ENCODE measurements at regions not wholly inside any gene's neighbourhood (a gene's known extent, or its start where the extent isn't known, plus 50 kb on each side); places are given as distances from the start of the nearest gene placed in this dataset.
"Not testable (repeated sequence)": the region's sequence is repeated elsewhere in the genome, so short reads cannot be mapped to it uniquely, and the experiment has no call there.

- Histone ChIP-seq H3K4me1 (ENCODE audit: insufficient read depth, low read length) (no peaks in the 10 kb centered on the region), H2AFZ (ENCODE audit: low read length) (no peak overlapping the region), H4K20me1 (ENCODE audit: insufficient read depth, low read length) (no peaks in the 10 kb centered on the region), H3K27me3 (ENCODE audit: insufficient read depth, low read length) (no peaks in the 10 kb centered on the region), H3K4me3 (ENCODE audit: insufficient read depth, low read length) (no peak overlapping the region), H3K36me3 (ENCODE audit: insufficient read depth, low read length) (no peaks in the 10 kb centered on the region), H3K4me2 (ENCODE audit: insufficient read depth, low read length) (no peak overlapping the region), H3K9me3 (ENCODE audit: low read depth, low read length) (peaks cover 81% of the 10 kb centered on the region), H3K79me2 (ENCODE audit: insufficient read depth, low read length) (no peaks in the 10 kb centered on the region), H3K27ac (ENCODE audit: low read depth, low read length) (no peak overlapping the region)
- no peak for TF ChIP-seq CTCF (IDR thresholded peaks at IDR 0.05; ENCODE audit: extremely low read depth, low read depth, low read length)
- DNase-seq (ENCODE audit: insufficient read length, low spot score, missing footprints), result no peak
Observed at GRCh38 chr21:7953058-7953457, 2568.3 kb upstream of the TPTE start.

GRCh38 chr21:7955358-7956073 lies 2565.9 kb upstream of the TPTE start:
- not testable (repeated sequence) for H3K27ac ChIP-seq (ENCODE audit: low read depth, low read length); H3K4me1 ChIP-seq (ENCODE audit: insufficient read depth, low read length); H3K4me3 ChIP-seq (ENCODE audit: insufficient read depth, low read length); H3K79me2 ChIP-seq (ENCODE audit: insufficient read depth, low read length); H4K20me1 ChIP-seq (ENCODE audit: insufficient read depth, low read length); H3K4me2 ChIP-seq (ENCODE audit: insufficient read depth, low read length); H2AFZ ChIP-seq (ENCODE audit: low read length); H3K27me3 ChIP-seq (ENCODE audit: insufficient read depth, low read length); DNase-seq (ENCODE audit: insufficient read length, low spot score, missing footprints); H3K36me3 ChIP-seq (ENCODE audit: insufficient read depth, low read length)
- peaks cover 61% of the 10 kb centered on the region for H3K9me3 ChIP-seq (ENCODE audit: low read depth, low read length)

GRCh38 chr21:7956074-7956452 lies 2565.3 kb upstream of the TPTE start:
- H4K20me1 ChIP-seq (ENCODE audit: insufficient read depth, low read length); H3K4me1 ChIP-seq (ENCODE audit: insufficient read depth, low read length); H3K4me3 ChIP-seq (ENCODE audit: insufficient read depth, low read length); H3K27ac ChIP-seq (ENCODE audit: low read depth, low read length); H2AFZ ChIP-seq (ENCODE audit: low read length); H3K79me2 ChIP-seq (ENCODE audit: insufficient read depth, low read length); H3K27me3 ChIP-seq (ENCODE audit: insufficient read depth, low read length); H3K36me3 ChIP-seq (ENCODE audit: insufficient read depth, low read length); DNase-seq (ENCODE audit: insufficient read length, low spot score, missing footprints); H3K4me2 ChIP-seq (ENCODE audit: insufficient read depth, low read length): not testable (repeated sequence)
- peaks cover 55% of the 10 kb centered on the region for H3K9me3 ChIP-seq (ENCODE audit: low read depth, low read length)

GRCh38 chr21:7956998-7957712 lies 2564.2 kb upstream of the TPTE start:
- not testable (repeated sequence) for DNase-seq (ENCODE audit: insufficient read length, low spot score, missing footprints); H3K4me2 ChIP-seq (ENCODE audit: insufficient read depth, low read length); H3K4me3 ChIP-seq (ENCODE audit: insufficient read depth, low read length); H3K36me3 ChIP-seq (ENCODE audit: insufficient read depth, low read length); H3K79me2 ChIP-seq (ENCODE audit: insufficient read depth, low read length); H4K20me1 ChIP-seq (ENCODE audit: insufficient read depth, low read length); H3K4me1 ChIP-seq (ENCODE audit: insufficient read depth, low read length); H2AFZ ChIP-seq (ENCODE audit: low read length); H3K27ac ChIP-seq (ENCODE audit: low read depth, low read length); H3K27me3 ChIP-seq (ENCODE audit: insufficient read depth, low read length)
- peaks cover 45% of the 10 kb centered on the region for H3K9me3 ChIP-seq (ENCODE audit: low read depth, low read length)

- no peak for DNase-seq (ENCODE audit: insufficient read length, low spot score, missing footprints)
- no peaks in the 10 kb centered on the region for H3K27me3 ChIP-seq (ENCODE audit: insufficient read depth, low read length)
- no peak overlapping the region for H3K27ac ChIP-seq (ENCODE audit: low read depth, low read length)
- TF ChIP-seq CTCF (IDR thresholded peaks at IDR 0.05; ENCODE audit: extremely low read depth, low read depth, low read length), result no peak
- no peaks in the 10 kb centered on the region for H3K79me2 ChIP-seq (ENCODE audit: insufficient read depth, low read length)
- no peak overlapping the region for H2AFZ ChIP-seq (ENCODE audit: low read length)
- no peak overlapping the region for H3K4me2 ChIP-seq (ENCODE audit: insufficient read depth, low read length)
- no peaks in the 10 kb centered on the region for H3K36me3 ChIP-seq (ENCODE audit: insufficient read depth, low read length)
- no peaks in the 10 kb centered on the region for H3K4me1 ChIP-seq (ENCODE audit: insufficient read depth, low read length)
- no peaks in the 10 kb centered on the region for H4K20me1 ChIP-seq (ENCODE audit: insufficient read depth, low read length)
- H3K4me3 ChIP-seq (ENCODE audit: insufficient read depth, low read length), result no peak overlapping the region
- peaks cover 41% of the 10 kb centered on the region for H3K9me3 ChIP-seq (ENCODE audit: low read depth, low read length)
Observed at GRCh38 chr21:7957713-7958064, 2563.7 kb upstream of the TPTE start.
